Keratinocyte (primary cell): ENCODE measurements at regions not wholly inside any gene's neighbourhood (a gene's known extent, or its start where the extent isn't known, plus 50 kb on each side); places are given as distances from the start of the nearest gene placed in this dataset.

Experiments
- DNase-seq: peaks from one replicate; pipeline ENCODE4 v3.0.0-alpha.2; 2011; ENCODE audit warnings: low read depth, missing footprints, low spot score
- FAIRE-seq: peaks from 2 replicates; lab custom pipeline; 2011; peaks lifted over from hg19 to GRCh38; lab: Jason Lieb, UNC
- H2AFZ ChIP-seq: 2 replicates; pipeline ENCODE4 v1.6.0; 2012; ENCODE audit warnings: low read length, control low read depth, inconsistent platforms; ENCODE audit not compliant: control insufficient read depth
- H3K27ac ChIP-seq: 2 replicates; pipeline ENCODE4 v1.5.1; 2011; ENCODE audit warnings: low read length; ENCODE audit not compliant: control insufficient read depth, insufficient read depth
- H3K27me3 ChIP-seq: 3 replicates; pipeline ENCODE4 v1.6.0; 2011; ENCODE audit warnings: low read length; ENCODE audit not compliant: control insufficient read depth, insufficient read depth; ENCODE audit errors: extremely low read depth
- H3K36me3 ChIP-seq, 2 experiments: 2 replicates in 1 of 2; 3 replicates in 1 of 2; pipeline ENCODE4 v1.5.1; 2011; ENCODE audit warnings: low read length in 2 of 2, mild to moderate bottlenecking in 1 of 2; ENCODE audit not compliant: control insufficient read depth in 2 of 2, insufficient read depth in 2 of 2; ENCODE audit errors: extremely low read depth in 1 of 2
- H3K4me1 ChIP-seq: 3 replicates; pipeline ENCODE4 v1.5.1; 2011; ENCODE audit warnings: low read length; ENCODE audit not compliant: control insufficient read depth, insufficient read depth; ENCODE audit errors: extremely low read depth
- H3K4me2 ChIP-seq: 3 replicates; pipeline ENCODE4 v1.6.0; 2011; ENCODE audit warnings: low read depth, low read length; ENCODE audit not compliant: control insufficient read depth, insufficient read depth; ENCODE audit errors: extremely low read depth
- H3K4me3 ChIP-seq, 3 experiments: fragments of 200-600 bp in 1 of 3; sonication (generic) in 1 of 3; 2 replicates in 2 of 3; 3 replicates in 1 of 3; pipeline ENCODE4 v1.5.1; 2011 to 2016; ENCODE audit warnings: low read length in 3 of 3, mild to moderate bottlenecking in 3 of 3, control low read depth in 2 of 3, inconsistent platforms in 1 of 3, low read depth in 1 of 3, mixed read lengths in 1 of 3, mixed run types in 1 of 3, moderate library complexity in 1 of 3; ENCODE audit not compliant: control insufficient read depth in 2 of 3, insufficient read depth in 2 of 3; ENCODE audit errors: extremely low read depth in 1 of 3
- H3K79me2 ChIP-seq: 2 replicates; pipeline ENCODE4 v1.6.0; 2012; ENCODE audit warnings: low read length; ENCODE audit not compliant: control insufficient read depth, insufficient read depth
- H3K9ac ChIP-seq: 3 replicates; pipeline ENCODE4 v1.6.0; 2011; ENCODE audit warnings: low read length; ENCODE audit not compliant: control insufficient read depth, insufficient read depth; ENCODE audit errors: extremely low read depth
- H3K9me1 ChIP-seq: 3 replicates; pipeline ENCODE4 v1.6.0; 2011; ENCODE audit warnings: low read length; ENCODE audit not compliant: control insufficient read depth, insufficient read depth; ENCODE audit errors: extremely low read depth
- H3K9me3 ChIP-seq: 2 replicates; pipeline ENCODE4 v1.5.1; 2012; ENCODE audit warnings: low read depth, low read length; ENCODE audit not compliant: control insufficient read depth
- H4K20me1 ChIP-seq: 3 replicates; pipeline ENCODE4 v1.6.0; 2011; ENCODE audit warnings: low read length; ENCODE audit not compliant: control insufficient read depth, insufficient read depth; ENCODE audit errors: extremely low read depth
- CTCF ChIP-seq, 3 experiments: IDR thresholded peaks in 1 of 3; conservative IDR thresholded peaks in 1 of 3; optimal IDR thresholded peaks in 1 of 3; 2 replicates in 2 of 3; 3 replicates in 1 of 3; pipeline versions ENCODE3 to v1.5.1; 2011; ENCODE audit warnings: low read length in 3 of 3, mild to moderate bottlenecking in 3 of 3, moderate library complexity in 2 of 3, control low read depth in 1 of 3, inconsistent platforms in 1 of 3; ENCODE audit not compliant: insufficient read depth in 2 of 3; ENCODE audit errors: extremely low read depth in 1 of 3
- EZH2 ChIP-seq: IDR thresholded peaks from one replicate; pipeline ENCODE4 v1.6.1; 2012; ENCODE audit warnings: inconsistent platforms, mild to moderate bottlenecking, low read length, moderate library complexity
- dilution Hi-C: fragments of 300-500 bp; cut with MboI; formaldehyde crosslinking; loops from one replicate; pipeline ENCODE4 v1.7.0; 2020; ENCODE audit warnings: low sequenced_read_pairs; ENCODE audit not compliant: extremely low pct_ligation_motif_present

GRCh38 chr3:59608356-59608755 is 558.5 kb upstream of the CFAP20DC start:
- no peaks in the 10 kb centered on the region for H4K20me1 ChIP-seq
- H3K4me3 ChIP-seq = no peak overlapping the region
- no peaks in the 10 kb centered on the region for H3K36me3 ChIP-seq
- H3K9me1 ChIP-seq = no peaks in the 10 kb centered on the region
- no peaks in the 10 kb centered on the region for H3K4me1 ChIP-seq
- TF ChIP-seq EZH2 (no peak), CTCF (optimal IDR thresholded peaks at IDR 0.05 in 1 of 3, IDR thresholded peaks at IDR 0.05 in 1 of 3, conservative IDR thresholded peaks at IDR 0.05 in 1 of 3; ENCODE audit: extremely low read depth in 1 of 3, insufficient read depth in 2 of 3, low read length in 3 of 3) (no peak)
- H3K27ac ChIP-seq = no peak overlapping the region
- H3K4me2 ChIP-seq = no peak overlapping the region
- FAIRE-seq = no peak
- no peaks in the 10 kb centered on the region for H3K79me2 ChIP-seq
- H3K9me3 ChIP-seq = no peaks in the 10 kb centered on the region
- no peak for DNase-seq
- dilution Hi-C loops = no loop called here
- no peak overlapping the region for H2AFZ ChIP-seq
- H3K9ac ChIP-seq = no peak overlapping the region
- no peaks in the 10 kb centered on the region for H3K27me3 ChIP-seq

GRCh38 chr3:59607656-59608055 is 557.8 kb upstream of the CFAP20DC start:
- H3K9me1 ChIP-seq = no peaks in the 10 kb centered on the region
- no peak overlapping the region for H2AFZ ChIP-seq
- no peak overlapping the region for H3K27ac ChIP-seq
- H4K20me1 ChIP-seq = no peaks in the 10 kb centered on the region
- H3K4me2 ChIP-seq = no peak overlapping the region
- H3K4me1 ChIP-seq = no peaks in the 10 kb centered on the region
- no peak overlapping the region for H3K9ac ChIP-seq
- H3K79me2 ChIP-seq = no peaks in the 10 kb centered on the region
- TF ChIP-seq EZH2 (no peak), CTCF (optimal IDR thresholded peaks at IDR 0.05 in 1 of 3, IDR thresholded peaks at IDR 0.05 in 1 of 3, conservative IDR thresholded peaks at IDR 0.05 in 1 of 3; ENCODE audit: extremely low read depth in 1 of 3, insufficient read depth in 2 of 3, low read length in 3 of 3) (no peak)
- DNase-seq (no peak), FAIRE-seq (no peak)
- no peaks in the 10 kb centered on the region for H3K9me3 ChIP-seq
- H3K36me3 ChIP-seq = no peaks in the 10 kb centered on the region
- H3K27me3 ChIP-seq = no peaks in the 10 kb centered on the region
- no peak overlapping the region for H3K4me3 ChIP-seq
- dilution Hi-C loops = no loop called here
